HEK293 (cell line): ENCODE measurements at regions not wholly inside any gene's neighbourhood (a gene's known extent, or its start where the extent isn't known, plus 50 kb on each side); places are given as distances from the start of the nearest gene placed in this dataset.
A peak's percentile ranks its signal among the peaks of the same experiment; 100 is the strongest.

Experiments
- CTCF ChIA-PET: fragments of 350-600 bp; formaldehyde crosslinking; extraction: SDS; loops from one replicate; lab custom pipeline; 2021; ENCODE audit warnings: antibody characterized with exemption; lab: Yijun Ruan, JAX
- POLR2A ChIA-PET: fragments of 300-600 bp; formaldehyde crosslinking; extraction: SDS; loops from one replicate; lab custom pipeline; 2020; ENCODE audit warnings: antibody characterized with exemption, inconsistent platforms; lab: Yijun Ruan, JAX
- H3K27ac ChIP-seq: fragments of 200-500 bp; sonication (Bioruptor generic); 2 replicates; pipeline ENCODE4 v1.5.1; 2014; ENCODE audit warnings: low read depth, low read length, control low read depth, inconsistent platforms; ENCODE audit errors: extremely low read depth
- H3K36me3 ChIP-seq, 2 experiments: fragments of 200-500 bp in 1 of 2; sonication (Bioruptor generic) in 1 of 2; 1 replicate in 1 of 2; 2 replicates in 1 of 2; pipeline ENCODE4 v1.5.1; 2014 to 2017; ENCODE audit warnings: inconsistent platforms in 2 of 2, low read length in 2 of 2; ENCODE audit not compliant: control insufficient read depth in 2 of 2, insufficient read depth in 1 of 2
- H3K4me1 ChIP-seq: fragments of 200-500 bp; sonication (Bioruptor generic); 2 replicates; pipeline ENCODE4 v1.5.1; 2014; ENCODE audit warnings: mild to moderate bottlenecking, low read length, inconsistent platforms; ENCODE audit not compliant: control insufficient read depth, insufficient read depth
- H3K4me3 ChIP-seq: 2 replicates; pipeline ENCODE4 v1.5.1; 2011; ENCODE audit warnings: low read depth, mild to moderate bottlenecking, control low read depth, low read length, moderate library complexity
- H3K9me3 ChIP-seq: fragments of 200-500 bp; sonication (Bioruptor generic); 2 replicates; pipeline ENCODE4 v1.5.1; 2014; ENCODE audit warnings: low read depth, low read length, inconsistent platforms; ENCODE audit not compliant: control insufficient read depth, insufficient read depth
- BCL11B ChIP-seq: fragments of 450-650 bp; formaldehyde crosslinking; IDR thresholded peaks from 2 replicates; pipeline ENCODE4 v1.5.1; 2016; ENCODE audit warnings: low read depth, missing biosample characterization, missing genetic modification characterization
- BCL6B ChIP-seq: fragments of 450-650 bp; formaldehyde crosslinking; IDR thresholded peaks from 2 replicates; pipeline ENCODE4 v1.5.1; 2017; ENCODE audit warnings: missing biosample characterization, missing genetic modification characterization
- CTCF ChIP-seq: fragments of 450-650 bp; formaldehyde crosslinking; IDR thresholded peaks from 2 replicates; pipeline ENCODE4 v1.5.1; 2016; ENCODE audit warnings: missing biosample characterization, missing genetic modification characterization
- GLIS2 ChIP-seq: fragments of 450-650 bp; formaldehyde crosslinking; IDR thresholded peaks from 2 replicates; pipeline ENCODE4 v1.5.1; 2016; ENCODE audit warnings: missing biosample characterization, missing genetic modification characterization
- MYNN ChIP-seq: fragments of 450-650 bp; formaldehyde crosslinking; IDR thresholded peaks from 2 replicates; pipeline ENCODE4 v1.5.1; 2016; ENCODE audit warnings: missing biosample characterization, missing genetic modification characterization, borderline replicate concordance
- SETDB1 ChIP-seq: IDR thresholded peaks from one replicate; pipeline ENCODE4 v1.6.1; 2017; ENCODE audit warnings: mild to moderate bottlenecking, low read length, moderate library complexity, mixed read lengths; ENCODE audit not compliant: insufficient read length
- ZBTB20 ChIP-seq: fragments of 450-650 bp; formaldehyde crosslinking; IDR thresholded peaks from 2 replicates; pipeline ENCODE4 v1.5.1; 2016; ENCODE audit warnings: missing biosample characterization, missing genetic modification characterization
- ZBTB21 ChIP-seq: fragments of 450-650 bp; formaldehyde crosslinking; IDR thresholded peaks from 2 replicates; pipeline ENCODE4 v1.5.1; 2017; ENCODE audit warnings: missing biosample characterization, missing genetic modification characterization
- ZBTB26 ChIP-seq: fragments of 450-650 bp; formaldehyde crosslinking; optimal IDR thresholded peaks from 2 replicates; pipeline ENCODE3; 2016; ENCODE audit warnings: missing biosample characterization, mild to moderate bottlenecking, missing genetic modification characterization
- ZBTB48 ChIP-seq: fragments of 450-650 bp; formaldehyde crosslinking; IDR thresholded peaks from 2 replicates; pipeline ENCODE4 v1.5.1; 2016; ENCODE audit warnings: missing biosample characterization, missing genetic modification characterization
- ZBTB8A ChIP-seq: fragments of 450-650 bp; formaldehyde crosslinking; IDR thresholded peaks from 2 replicates; pipeline ENCODE4 v1.5.1; 2016; ENCODE audit warnings: missing biosample characterization, missing genetic modification characterization
- ZNF133 ChIP-seq: fragments of 450-650 bp; formaldehyde crosslinking; IDR thresholded peaks from 2 replicates; pipeline ENCODE4 v1.5.1; 2016; ENCODE audit warnings: missing biosample characterization, missing genetic modification characterization
- ZNF146 ChIP-seq: fragments of 450-650 bp; formaldehyde crosslinking; IDR thresholded peaks from 2 replicates; pipeline ENCODE4 v1.5.1; 2016; ENCODE audit warnings: missing biosample characterization, missing genetic modification characterization
- ZNF155 ChIP-seq: fragments of 450-650 bp; formaldehyde crosslinking; IDR thresholded peaks from 2 replicates; pipeline ENCODE4 v1.5.1; 2016; ENCODE audit warnings: missing biosample characterization, missing genetic modification characterization
- ZNF175 ChIP-seq: fragments of 450-650 bp; formaldehyde crosslinking; IDR thresholded peaks from 2 replicates; pipeline ENCODE4 v1.5.1; 2016; ENCODE audit warnings: missing biosample characterization, missing genetic modification characterization
- ZNF280D ChIP-seq: fragments of 450-650 bp; formaldehyde crosslinking; IDR thresholded peaks from 2 replicates; pipeline ENCODE4 v1.5.1; 2016; ENCODE audit warnings: missing biosample characterization, missing genetic modification characterization
- ZNF341 ChIP-seq: fragments of 450-650 bp; formaldehyde crosslinking; IDR thresholded peaks from 2 replicates; pipeline ENCODE4; 2016; ENCODE audit warnings: low read depth, missing biosample characterization, missing genetic modification characterization
- ZNF350 ChIP-seq: fragments of 450-650 bp; formaldehyde crosslinking; IDR thresholded peaks from 2 replicates; pipeline ENCODE4 v1.5.0; 2017; ENCODE audit warnings: missing biosample characterization, mild to moderate bottlenecking, missing genetic modification characterization
- ZNF354C ChIP-seq: fragments of 450-650 bp; formaldehyde crosslinking; IDR thresholded peaks from 2 replicates; pipeline ENCODE4 v1.5.1; 2016; ENCODE audit warnings: missing biosample characterization, missing genetic modification characterization, low read depth, borderline replicate concordance
- ZNF391 ChIP-seq: fragments of 450-650 bp; formaldehyde crosslinking; IDR thresholded peaks from 2 replicates; pipeline ENCODE4 v1.5.1; 2016; ENCODE audit warnings: low read depth, missing biosample characterization, missing genetic modification characterization, borderline replicate concordance
- ZNF433 ChIP-seq: fragments of 450-650 bp; formaldehyde crosslinking; IDR thresholded peaks from 2 replicates; pipeline ENCODE4 v1.5.1; 2016; ENCODE audit warnings: missing biosample characterization, missing genetic modification characterization, low read depth
- ZNF48 ChIP-seq: fragments of 450-650 bp; formaldehyde crosslinking; IDR thresholded peaks from 2 replicates; pipeline ENCODE4 v1.5.1; 2016; ENCODE audit warnings: missing biosample characterization, missing genetic modification characterization
- ZNF488 ChIP-seq: fragments of 450-650 bp; formaldehyde crosslinking; IDR thresholded peaks from 2 replicates; pipeline ENCODE4 v1.5.1; 2016; ENCODE audit warnings: missing biosample characterization, missing genetic modification characterization
- ZNF530 ChIP-seq: fragments of 450-650 bp; formaldehyde crosslinking; IDR thresholded peaks from 2 replicates; pipeline ENCODE4 v1.5.1; 2016; ENCODE audit warnings: low read depth, missing biosample characterization, missing genetic modification characterization
- ZNF549 ChIP-seq: fragments of 450-650 bp; IDR thresholded peaks from 2 replicates; pipeline ENCODE4 v1.5.1; 2018; ENCODE audit warnings: missing biosample characterization, missing genetic modification characterization, mild to moderate bottlenecking, inconsistent platforms, moderate library complexity
- ZNF580 ChIP-seq: fragments of 450-650 bp; formaldehyde crosslinking; IDR thresholded peaks from 2 replicates; pipeline ENCODE4 v1.5.1; 2016; ENCODE audit warnings: missing biosample characterization, missing genetic modification characterization
- ZNF629 ChIP-seq: fragments of 450-650 bp; formaldehyde crosslinking; IDR thresholded peaks from 2 replicates; pipeline ENCODE4 v1.5.1; 2017; ENCODE audit warnings: missing biosample characterization, missing genetic modification characterization
- ZNF76 ChIP-seq: fragments of 450-650 bp; formaldehyde crosslinking; IDR thresholded peaks from 2 replicates; pipeline ENCODE4; 2016; ENCODE audit warnings: low read depth, missing biosample characterization, missing genetic modification characterization, borderline replicate concordance
- ZSCAN30 ChIP-seq: fragments of 450-650 bp; IDR thresholded peaks from 2 replicates; pipeline ENCODE4 v1.5.1; 2018; ENCODE audit warnings: missing biosample characterization, mild to moderate bottlenecking, missing genetic modification characterization, moderate library complexity

GRCh38 chr1:30817077-30817438, 59.5 kb upstream of the LAPTM5 start (continued):
- no peak for TF ChIP-seq ZNF280D (tag by site-specific recombination)
- TF ChIP-seq ZBTB21 (tag by site-specific recombination) = no peak
- no peak for TF ChIP-seq CTCF
- no peak for TF ChIP-seq ZNF155 (tag by site-specific recombination)
- TF ChIP-seq BCL11B = no peak
- TF ChIP-seq ZNF433 (tag by site-specific recombination) = no peak
- TF ChIP-seq ZNF350 = no peak
- no peak for TF ChIP-seq SETDB1

GRCh38 chr1:30816211-30817076, 58.9 kb upstream of the LAPTM5 start:
- H3K4me3 ChIP-seq = no peak overlapping the region
- POLR2A ChIA-PET = interaction anchor here (0.7 to 1.0 kb wide), 3 partner anchors 8 to 31 kb away, joined by 3 to 8 read pairs (median 4); no protein-coding TSS in a partner anchor
- 0 out of 2 replicates have a peak, but pooled peaks cover 4% of the 10 kb centered on the region for H3K4me1 ChIP-seq
- CTCF ChIA-PET = interaction anchor here (1.1 to 2.0 kb wide), 2 partner anchors 15 to 34 kb away, joined by 3 to 10 read pairs; no protein-coding TSS in a partner anchor
- H3K36me3 ChIP-seq = no peaks in the 10 kb centered on the region
- no peaks in the 10 kb centered on the region for H3K9me3 ChIP-seq
- no peak overlapping the region for H3K27ac ChIP-seq
- TF ChIP-seq ZNF629 (no peak), ZNF580 (tag by site-specific recombination) (no peak), ZNF48 (no peak), ZNF76 (no peak), GLIS2 (tag by site-specific recombination) (0 out of 2 replicates have a peak, but pooled peaks have one; percentile 27), MYNN (tag by site-specific recombination) (peak; percentile 95), ZBTB20 (tag by site-specific recombination) (no peak), ZBTB26 (tag by site-specific recombination) (no peak), BCL6B (tag by site-specific recombination) (no peak), ZNF341 (peak; percentile 47; the same call in 1 of the 2 replicates), ZNF488 (tag by site-specific recombination) (no peak), ZNF146 (tag by site-specific recombination) (no peak), ZBTB48 (tag by site-specific recombination) (no peak), ZNF354C (tag by site-specific recombination) (no peak), ZBTB8A (no peak), ZNF530 (no peak), ZNF133 (tag by site-specific recombination) (no peak), ZSCAN30 (no peak), ZNF175 (no peak), ZNF391 (tag by site-specific recombination) (no peak), ZNF549 (tag by site-specific recombination) (no peak)
